ENCODE measurements at regions not wholly inside any gene's neighbourhood (a gene's known extent, or its start where the extent isn't known, plus 50 kb on each side); places are given as distances from the start of the nearest gene placed in this dataset.
A peak's percentile ranks its signal among the peaks of the same experiment; 100 is the strongest.
"Not testable (repeated sequence)": the region's sequence is repeated elsewhere in the genome, so short reads cannot be mapped to it uniquely, and the experiment has no call there.

- H3K4me3 ChIP-seq = no peak overlapping the region
- ATAC-seq (replicated peaks in 6 of 8) = no peak
- in situ Hi-C loops (cut with MboI; ENCODE audit: low pct_unique_long_range_greater_than_20kb in 2 of 9, low sequenced_read_pairs in 9 of 9, unreplicated experiment in 9 of 9) = no loop called here
These were observed 144.7 kb downstream of the CYP26A1 start for GRCh38 chr10:93218386-93218785.

GRCh38 chr10:93219347-93219746, 145.7 kb downstream of the CYP26A1 start:
- no peak for ATAC-seq (replicated peaks in 6 of 8)
- no peak overlapping the region for H3K27ac ChIP-seq
- no peaks in the 10 kb centered on the region for H3K4me1 ChIP-seq (replicated peaks in 1 of 2)
- H3K4me3 ChIP-seq = no peak overlapping the region
- WGBS, 10 experiments = 83 to 100% (median 100%) methylated on average over 1 of the region's 1 CpG; no CpG with 5 or more reads in 5 of the 10 experiments
- in situ Hi-C loops (cut with MboI; ENCODE audit: low pct_unique_long_range_greater_than_20kb in 2 of 9, low sequenced_read_pairs in 9 of 9, unreplicated experiment in 9 of 9) = no loop called here

More at GRCh38 chr10:93218386-93218785, 144.7 kb downstream of the CYP26A1 start:
- no peak overlapping the region for H3K27ac ChIP-seq
- H3K4me1 ChIP-seq (replicated peaks in 1 of 2) = no peaks in the 10 kb centered on the region

GRCh38 chr10:93220296-93221170, 146.8 kb downstream of the CYP26A1 start:
- in situ Hi-C loops (cut with MboI; ENCODE audit: low pct_unique_long_range_greater_than_20kb in 2 of 9, low sequenced_read_pairs in 9 of 9, unreplicated experiment in 9 of 9) = no loop called here
- Histone ChIP-seq H3K4me1 (replicated peaks in 1 of 2) (no peaks in the 10 kb centered on the region), H3K4me3 (no peak overlapping the region), H3K27ac (no peak overlapping the region)
- ATAC-seq (replicated peaks in 6 of 8) = no peak
- 31 to 90% (median 70%) methylated on average over 2 to 21 of the region's 33 CpGs; no CpG with 5 or more reads in 3 of the 10 experiments for WGBS, 10 experiments

- in situ Hi-C loops (cut with MboI; ENCODE audit: low pct_unique_long_range_greater_than_20kb in 2 of 9, low sequenced_read_pairs in 9 of 9, unreplicated experiment in 9 of 9) = no loop called here
- Histone ChIP-seq H3K27ac (no peak overlapping the region), H3K4me1 (replicated peaks in 1 of 2) (no peaks in the 10 kb centered on the region), H3K4me3 (no peak overlapping the region)
- no peak for ATAC-seq (replicated peaks in 6 of 8)
- WGBS, 10 experiments = 77 to 100% (median 92%) methylated on average over 1 to 7 of the region's 18 CpGs; no CpG with 5 or more reads in 6 of the 10 experiments
These were observed 147.4 kb downstream of the CYP26A1 start for GRCh38 chr10:93221171-93221496.

- in situ Hi-C loops (cut with MboI; ENCODE audit: low pct_unique_long_range_greater_than_20kb in 2 of 9, low sequenced_read_pairs in 9 of 9, unreplicated experiment in 9 of 9) = no loop called here
- 79 to 100% (median 88%) methylated on average over 1 to 2 of the region's 5 CpGs; no CpG with 5 or more reads in 7 of the 10 experiments for WGBS, 10 experiments
- H3K4me3 ChIP-seq = no peak overlapping the region
- no peaks in the 10 kb centered on the region for H3K4me1 ChIP-seq (replicated peaks in 1 of 2)
- ATAC-seq (replicated peaks in 6 of 8) = no peak
- no peak overlapping the region for H3K27ac ChIP-seq
These were observed 147.8 kb downstream of the CYP26A1 start for GRCh38 chr10:93221521-93221920.

GRCh38 chr10:93222211-93222754, 148.6 kb downstream of the CYP26A1 start:
- ATAC-seq (replicated peaks in 6 of 8) = no peak
- whole genome bisulfite sequencing, 10 experiments = 80 to 100% (median 86%) methylated on average over 1 of the region's 1 CpG; no CpG with 5 or more reads in 7 of the 10 experiments
- Histone ChIP-seq H3K27ac (no peak overlapping the region), H3K4me3 (no peak overlapping the region), H3K4me1 (replicated peaks in 1 of 2) (no peaks in the 10 kb centered on the region)
- in situ Hi-C loops (cut with MboI; ENCODE audit: low pct_unique_long_range_greater_than_20kb in 2 of 9, low sequenced_read_pairs in 9 of 9, unreplicated experiment in 9 of 9) = no loop called here

GRCh38 chr10:93222876-93223275, 149.2 kb downstream of the CYP26A1 start:
- H3K4me3 ChIP-seq = no peak overlapping the region
- H3K4me1 ChIP-seq (replicated peaks in 1 of 2) = no peaks in the 10 kb centered on the region
- ATAC-seq (replicated peaks in 6 of 8) = no peak
- no peak overlapping the region for H3K27ac ChIP-seq
- in situ Hi-C loops (cut with MboI; ENCODE audit: low pct_unique_long_range_greater_than_20kb in 2 of 9, low sequenced_read_pairs in 9 of 9, unreplicated experiment in 9 of 9) = no loop called here

GRCh38 chr10:93223336-93223735, 149.6 kb downstream of the CYP26A1 start:
- H3K27ac ChIP-seq = no peak overlapping the region
- in situ Hi-C loops (cut with MboI; ENCODE audit: low pct_unique_long_range_greater_than_20kb in 2 of 9, low sequenced_read_pairs in 9 of 9, unreplicated experiment in 9 of 9) = no loop called here
- no peak overlapping the region for H3K4me3 ChIP-seq
- 39 to 88% (median 69%) methylated on average over 1 to 3 of the region's 3 CpGs; no CpG with 5 or more reads in 3 of the 10 experiments for WGBS, 10 experiments
- H3K4me1 ChIP-seq (replicated peaks in 1 of 2) = no peaks in the 10 kb centered on the region
- no peak for ATAC-seq (replicated peaks in 6 of 8)

- no peak overlapping the region for H3K4me3 ChIP-seq
- no peak overlapping the region for H3K27ac ChIP-seq
- H3K4me1 ChIP-seq (replicated peaks in 1 of 2) = no peaks in the 10 kb centered on the region
- peak in 1 of 8 experiments; percentile 25 for ATAC-seq (replicated peaks in 6 of 8)
- in situ Hi-C loops (cut with MboI; ENCODE audit: low pct_unique_long_range_greater_than_20kb in 2 of 9, low sequenced_read_pairs in 9 of 9, unreplicated experiment in 9 of 9) = no loop called here
- 33 to 100% (median 66%) methylated on average over 1 of the region's 5 CpGs; no CpG with 5 or more reads in 4 of the 10 experiments for WGBS, 10 experiments
These were observed 150.5 kb downstream of the CYP26A1 start for GRCh38 chr10:93224005-93224779.

- in situ Hi-C loops (cut with MboI; ENCODE audit: low pct_unique_long_range_greater_than_20kb in 2 of 9, low sequenced_read_pairs in 9 of 9, unreplicated experiment in 9 of 9) = no loop called here
- no peak overlapping the region for H3K27ac ChIP-seq
- no peak overlapping the region for H3K4me3 ChIP-seq
- no peaks in the 10 kb centered on the region for H3K4me1 ChIP-seq (replicated peaks in 1 of 2)
- WGBS, 10 experiments = 28 to 100% (median 76%) methylated on average over 2 to 4 of the region's 6 CpGs; no CpG with 5 or more reads in 6 of the 10 experiments
- ATAC-seq (replicated peaks in 6 of 8) = no peak
These were observed 152.2 kb downstream of the CYP26A1 start for GRCh38 chr10:93225938-93226337.

- no peak overlapping the region for H3K4me3 ChIP-seq
- 50 to 100% (median 95%) methylated on average over 1 to 2 of the region's 2 CpGs; no CpG with 5 or more reads in 2 of the 10 experiments for WGBS, 10 experiments
- H3K4me1 ChIP-seq (replicated peaks in 1 of 2) = no peaks in the 10 kb centered on the region
- in situ Hi-C loops (cut with MboI; ENCODE audit: low pct_unique_long_range_greater_than_20kb in 2 of 9, low sequenced_read_pairs in 9 of 9, unreplicated experiment in 9 of 9) = no loop called here
- no peak overlapping the region for H3K27ac ChIP-seq
- ATAC-seq (replicated peaks in 6 of 8) = no peak
These were observed 152.9 kb downstream of the CYP26A1 start for GRCh38 chr10:93226619-93227018.

- ATAC-seq (replicated peaks in 6 of 8); in situ Hi-C loops (cut with MboI; ENCODE audit: low pct_unique_long_range_greater_than_20kb in 2 of 9, low sequenced_read_pairs in 9 of 9, unreplicated experiment in 9 of 9); H3K4me1 ChIP-seq (replicated peaks in 1 of 2); H3K27ac ChIP-seq; H3K4me3 ChIP-seq: not testable (repeated sequence)
- 30 to 89% (median 68%) methylated on average over 3 to 6 of the region's 7 CpGs; no CpG with 5 or more reads in 4 of the 10 experiments for WGBS, 10 experiments
These were observed 156.9 kb downstream of the CYP26A1 start for GRCh38 chr10:93230596-93230995.

GRCh38 chr10:93232159-93232558, 158.5 kb downstream of the CYP26A1 start:
- in situ Hi-C loops (cut with MboI; ENCODE audit: low pct_unique_long_range_greater_than_20kb in 2 of 9, low sequenced_read_pairs in 9 of 9, unreplicated experiment in 9 of 9); H3K4me1 ChIP-seq (replicated peaks in 1 of 2); H3K4me3 ChIP-seq; H3K27ac ChIP-seq; ATAC-seq (replicated peaks in 6 of 8): not testable (repeated sequence)
- 71 to 100% (median 100%) methylated on average over 1 of the region's 2 CpGs; no CpG with 5 or more reads in 5 of the 10 experiments for WGBS, 10 experiments

Measured in motor neuron (in vitro differentiated cells).